ENCODE measurements at regions not wholly inside any gene's neighbourhood (a gene's known extent, or its start where the extent isn't known, plus 50 kb on each side); places are given as distances from the start of the nearest gene placed in this dataset.
"Not testable (repeated sequence)": the region's sequence is repeated elsewhere in the genome, so short reads cannot be mapped to it uniquely, and the experiment has no call there.

DNA sequence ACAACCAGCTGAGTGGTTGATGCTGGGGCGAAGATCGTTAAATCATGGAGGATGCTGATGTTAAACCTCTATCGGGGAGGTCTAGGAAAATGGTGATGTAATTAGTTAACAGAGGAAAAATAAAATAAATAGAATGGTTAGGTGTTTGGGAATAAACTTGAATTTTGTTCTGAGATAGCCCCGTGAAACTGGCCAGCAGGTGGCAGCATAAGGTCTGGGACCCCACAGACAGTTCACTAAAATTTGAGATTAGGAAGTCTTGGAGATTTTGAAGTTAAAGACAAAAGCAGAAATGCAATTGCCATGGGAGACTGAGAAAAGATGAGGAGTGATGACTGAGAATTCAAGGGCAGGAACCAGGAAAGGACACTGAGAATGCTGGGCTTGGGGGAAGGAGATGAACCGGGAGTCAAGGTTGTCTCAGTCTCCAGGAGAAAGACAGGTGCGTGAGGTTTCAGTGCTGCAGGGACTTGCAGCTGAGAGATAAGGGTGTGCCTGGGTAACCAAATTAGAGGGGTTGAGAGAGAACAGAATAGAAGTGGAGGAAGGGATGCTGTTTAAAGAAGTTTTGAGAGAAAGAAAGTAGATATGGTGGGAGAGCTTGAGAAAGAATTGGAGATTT lies 248.0 kb downstream of the ZNF92 start:
- DNase-seq (ENCODE audit: low read depth), result not testable (repeated sequence)

DNA sequence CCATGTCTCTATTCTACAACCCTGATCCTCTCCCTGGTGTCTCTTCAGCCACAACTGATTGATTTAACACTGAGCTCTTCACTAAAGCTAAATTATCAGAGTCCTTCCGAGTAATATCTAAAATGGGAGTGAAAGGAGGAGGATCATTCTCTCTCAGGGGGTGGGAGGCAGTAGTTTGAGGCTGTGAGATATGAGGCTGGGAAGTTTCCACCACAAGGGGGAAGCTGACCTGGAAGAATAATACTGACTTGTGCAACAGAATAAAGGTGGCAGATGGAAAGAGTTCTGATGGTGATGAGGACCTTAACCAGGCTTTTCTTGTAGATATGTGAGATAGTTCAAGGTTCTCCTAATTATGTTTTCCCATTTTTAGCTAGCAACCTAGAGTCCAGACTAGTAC lies 241.6 kb upstream of the VKORC1L1 start:
- not testable (repeated sequence) for DNase-seq (ENCODE audit: low read depth)

DNA sequence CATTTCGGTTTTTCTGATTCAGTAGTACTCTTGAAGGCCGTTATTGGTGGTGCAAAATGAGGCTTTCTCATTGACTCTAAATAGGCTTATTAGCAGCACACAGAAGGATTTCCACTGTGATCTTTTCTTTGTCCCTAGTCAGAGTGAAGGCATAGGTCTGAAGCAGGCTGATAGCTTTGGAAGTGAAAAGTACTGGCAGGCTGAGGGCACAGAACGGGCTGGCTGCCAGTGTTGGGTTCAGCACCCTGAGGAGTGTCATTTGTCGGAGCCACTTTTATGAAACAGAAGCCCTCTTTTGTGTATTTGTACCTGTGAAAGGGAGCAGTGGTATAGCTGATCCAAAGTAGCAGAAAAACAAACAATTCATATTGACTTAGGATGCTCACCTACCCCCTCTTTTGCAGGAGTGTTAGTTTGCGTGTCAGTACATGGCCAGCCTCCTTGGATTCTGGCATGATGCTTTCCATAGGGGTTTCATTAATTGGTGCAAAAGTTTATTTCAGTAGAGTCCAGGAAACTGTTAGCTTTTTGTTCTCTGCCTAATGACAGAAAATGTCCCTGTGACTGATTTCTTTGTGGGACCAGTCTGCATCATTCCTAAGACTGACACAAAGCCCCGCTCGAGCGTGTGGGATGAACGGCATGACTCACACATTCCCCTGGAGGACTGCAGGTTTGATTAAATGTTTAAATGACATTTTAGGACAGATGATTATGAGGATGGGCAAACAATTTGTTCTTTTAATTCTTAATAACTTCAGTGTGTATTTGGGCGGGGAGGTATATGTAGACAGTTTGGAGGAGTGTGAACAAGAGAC lies 239.1 kb upstream of the VKORC1L1 start:
- DNase-seq (ENCODE audit: low read depth), result not testable (repeated sequence)

DNA sequence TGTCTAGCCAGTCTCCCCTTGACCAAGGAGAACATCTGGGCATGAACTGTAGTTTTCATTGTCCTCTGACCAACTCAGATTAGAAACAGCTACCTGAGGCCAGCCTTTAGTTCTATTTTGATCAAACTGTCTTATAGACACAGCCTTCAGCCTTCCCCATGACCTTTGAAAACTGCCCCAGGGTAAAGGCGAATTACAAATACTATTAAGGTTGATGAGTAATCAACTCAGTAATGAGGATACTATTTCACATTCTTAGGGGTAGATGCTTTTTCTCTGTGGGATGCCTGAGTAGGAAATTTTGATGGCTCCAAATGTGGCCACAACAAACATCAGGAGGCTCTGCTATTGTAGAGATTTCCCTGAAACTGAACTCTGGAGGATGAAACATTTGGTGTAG lies 234.0 kb upstream of the VKORC1L1 start:
- DNase-seq (ENCODE audit: low read depth), result not testable (repeated sequence)

DNA sequence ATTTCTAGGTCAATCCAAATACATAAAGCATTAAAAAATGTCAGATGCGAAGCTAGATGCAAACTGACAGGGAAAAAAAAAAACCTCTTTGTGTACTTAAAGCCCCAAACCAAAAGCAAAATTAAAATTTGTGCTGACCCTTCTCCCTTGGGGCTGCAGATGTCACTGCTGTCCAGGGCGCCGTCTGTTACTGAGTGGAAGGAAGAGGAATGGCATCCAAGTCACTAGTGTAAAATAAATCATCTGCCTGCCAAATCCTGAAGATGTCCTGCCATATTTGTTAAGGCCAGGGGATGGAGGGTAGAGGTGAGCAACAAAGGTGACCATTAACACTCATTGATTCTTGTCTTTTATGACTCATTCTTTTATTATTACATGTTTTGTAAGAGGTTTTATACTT lies 233.2 kb upstream of the VKORC1L1 start:
- DNase-seq (ENCODE audit: low read depth), result not testable (repeated sequence)

DNA sequence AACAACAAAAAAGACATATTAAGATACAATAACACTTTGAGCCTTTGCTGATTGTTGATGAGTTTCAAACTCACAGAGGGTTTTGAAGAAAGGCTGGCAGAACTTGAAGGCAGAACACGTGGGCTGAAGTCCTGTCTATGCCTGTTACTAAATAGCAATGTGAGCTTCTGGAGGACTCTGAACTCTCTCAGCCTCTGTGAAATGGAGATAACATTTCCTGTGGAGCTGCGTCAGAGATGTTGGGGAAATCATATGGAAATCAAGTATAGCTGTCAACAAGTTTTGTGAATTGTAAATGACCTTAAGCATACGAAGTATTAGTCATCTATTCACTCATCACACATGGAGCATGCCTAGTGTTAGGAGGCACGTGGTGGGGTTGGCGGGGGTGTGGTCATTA lies 229.4 kb upstream of the VKORC1L1 start:
- DNase-seq (ENCODE audit: low read depth), result not testable (repeated sequence)

DNA sequence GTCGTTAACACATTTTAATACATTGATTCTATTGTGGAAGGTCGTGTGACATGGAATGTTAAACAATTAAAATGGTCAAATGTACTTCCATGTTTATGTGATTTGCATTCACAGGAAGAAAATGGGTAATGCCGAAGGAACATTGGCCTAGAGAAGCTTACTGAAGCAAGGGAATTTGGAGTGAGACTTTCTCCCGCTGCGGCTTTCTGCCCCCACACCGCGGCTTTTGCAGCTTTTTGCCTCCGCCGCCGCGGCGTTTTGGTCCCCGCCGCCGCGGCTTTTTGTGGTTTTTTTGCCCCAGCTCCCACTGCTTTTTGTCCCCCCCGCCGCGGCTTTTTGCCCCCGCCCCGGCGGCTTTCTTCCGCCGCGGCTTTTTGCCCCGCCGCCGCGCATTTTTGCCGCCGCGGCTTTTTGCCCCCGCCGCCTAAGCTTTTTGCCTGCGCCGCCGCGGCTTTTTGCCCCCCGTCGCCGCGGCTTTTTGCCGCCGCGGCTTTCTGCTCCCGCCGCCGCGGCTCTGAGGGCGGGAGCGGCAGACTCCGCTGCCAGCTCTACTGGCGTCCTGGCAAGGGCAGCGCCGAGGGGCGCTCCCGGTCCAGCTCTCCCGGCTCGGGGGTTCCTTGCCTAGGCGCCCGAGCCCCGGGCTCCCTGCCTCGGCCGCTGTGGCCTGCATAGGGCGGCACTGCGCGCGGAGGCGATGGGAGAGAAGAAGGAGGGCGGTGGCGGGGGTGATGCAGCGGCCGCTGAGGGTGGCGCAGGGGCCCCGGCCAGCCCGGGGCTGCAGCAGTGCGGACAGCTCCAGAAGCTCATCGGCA lies 225.5 kb upstream of the VKORC1L1 start:
- not testable (repeated sequence) for DNase-seq (ENCODE audit: low read depth)

DNA sequence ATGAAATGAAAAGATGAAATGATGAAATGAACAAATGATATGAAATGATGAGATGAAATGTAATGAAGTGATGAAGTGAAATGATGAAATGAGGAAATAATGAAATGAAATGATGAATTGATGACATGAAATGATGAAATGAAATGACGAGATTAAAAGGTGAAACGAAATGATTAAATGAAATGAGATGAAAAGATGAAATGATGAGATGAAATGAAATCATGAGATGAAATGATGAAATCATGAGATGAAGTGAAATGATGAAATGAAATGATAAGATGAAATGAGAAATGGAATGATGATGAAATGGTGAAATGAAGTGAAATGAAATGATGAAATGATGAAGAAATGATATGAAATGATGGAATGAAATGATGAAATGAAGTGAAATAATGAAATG lies 221.7 kb upstream of the VKORC1L1 start:
- not testable (repeated sequence) for DNase-seq (ENCODE audit: low read depth)

DNA sequence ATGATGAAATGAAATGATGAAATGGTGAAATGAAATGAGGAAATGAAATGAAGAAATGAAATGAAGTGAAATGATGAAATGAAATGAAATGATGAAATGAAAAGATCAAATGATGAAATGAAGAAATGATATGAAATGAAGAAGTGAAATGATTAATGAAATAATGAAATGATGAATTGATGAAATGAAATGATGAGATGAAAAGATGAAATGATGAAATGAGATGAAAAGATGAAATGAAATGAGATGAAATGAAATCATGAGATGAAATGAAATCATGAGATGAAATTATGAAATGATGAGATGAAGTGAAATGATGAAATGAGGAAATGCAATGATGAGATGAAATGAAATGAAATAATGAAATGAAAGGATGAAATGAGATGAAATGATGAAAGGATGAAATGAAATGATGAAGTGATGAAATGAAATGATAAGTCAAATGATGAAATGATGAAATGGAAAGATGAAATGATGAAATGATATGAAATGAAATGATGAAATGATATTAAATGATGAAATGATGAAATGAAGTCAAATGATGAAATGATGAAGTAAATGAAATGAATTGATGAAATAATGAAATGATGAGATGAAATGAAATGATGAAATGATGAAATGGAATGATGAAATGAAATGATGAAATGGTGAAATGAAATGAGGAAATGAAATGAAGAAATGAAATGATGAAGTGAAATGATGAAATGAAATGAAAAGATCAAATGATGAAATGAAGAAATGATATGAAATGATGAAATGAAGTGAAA lies 220.9 kb upstream of the VKORC1L1 start:
- not testable (repeated sequence) for DNase-seq (ENCODE audit: low read depth)

DNA sequence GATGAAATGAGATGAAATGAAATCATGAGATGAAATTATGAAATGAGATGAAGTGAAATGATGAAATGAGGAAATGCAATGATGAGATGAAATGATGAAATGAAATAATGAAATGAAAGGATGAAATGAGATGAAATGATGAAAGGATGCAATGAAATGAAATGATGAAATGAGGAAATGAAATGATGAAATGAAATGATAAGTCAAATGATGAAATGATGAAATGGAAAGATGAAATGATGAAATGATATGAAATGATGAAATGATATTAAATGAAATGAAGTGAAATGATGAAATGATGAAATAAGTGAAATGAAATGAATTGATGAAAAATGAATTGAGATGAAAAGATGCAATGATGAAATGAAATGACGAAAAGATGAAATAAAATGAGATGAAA lies 220.2 kb upstream of the VKORC1L1 start:
- DNase-seq (ENCODE audit: low read depth), result not testable (repeated sequence)

DNA sequence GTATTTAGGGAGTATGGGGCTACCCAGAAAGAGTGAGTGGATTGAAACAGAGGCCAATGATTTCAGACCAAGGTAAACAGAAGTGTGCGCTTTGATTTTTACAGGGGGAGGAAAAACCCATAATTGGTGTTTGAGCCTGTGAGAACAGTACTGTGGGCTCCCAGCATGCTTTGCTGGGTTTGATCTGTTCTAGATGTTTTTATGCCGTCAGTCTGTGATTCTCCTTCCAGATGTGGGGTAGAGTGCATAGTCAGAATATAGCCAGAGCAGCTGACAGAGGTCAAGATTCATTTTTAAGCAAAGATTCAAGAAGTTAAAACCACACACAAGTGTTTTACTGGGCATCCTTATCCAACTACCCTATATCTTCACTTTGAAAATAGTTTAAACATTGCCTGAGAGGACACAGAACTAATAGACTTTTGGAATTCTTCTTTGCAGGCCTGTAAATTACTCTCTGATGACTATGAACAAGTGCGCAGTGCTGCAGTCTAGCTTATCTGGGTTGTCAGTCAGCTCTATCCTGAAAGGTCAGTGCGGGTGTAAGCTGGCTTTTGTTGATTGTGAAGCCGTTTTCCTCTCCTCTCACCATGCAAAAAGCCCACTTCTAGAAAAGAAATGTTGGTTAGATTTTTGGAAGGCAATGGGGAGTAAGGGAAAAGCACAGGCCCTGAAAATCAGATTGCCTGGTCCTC lies 216.2 kb upstream of the VKORC1L1 start:
- DNase-seq (ENCODE audit: low read depth), result not testable (repeated sequence)

DNA sequence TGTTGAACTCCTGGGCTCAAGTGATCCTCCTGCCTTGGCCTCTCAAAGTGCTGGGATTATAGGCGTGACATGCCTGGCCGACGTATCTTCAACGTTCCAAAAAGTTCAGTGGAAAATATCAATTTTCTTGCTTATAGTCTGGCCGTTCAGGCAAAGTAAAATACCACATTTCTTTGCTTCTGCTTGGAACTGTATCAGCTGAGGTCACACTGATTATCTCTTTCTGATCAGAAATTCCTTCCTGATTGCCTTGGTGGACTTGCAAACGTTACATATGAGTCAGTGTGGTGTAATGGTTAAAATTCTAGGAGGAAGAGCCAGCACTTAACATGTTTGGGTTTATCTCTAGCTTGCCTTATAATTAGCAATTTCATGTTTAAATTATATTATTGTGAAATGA lies 189.5 kb upstream of the VKORC1L1 start:
- DNase-seq (ENCODE audit: low read depth), result not testable (repeated sequence)

DNA sequence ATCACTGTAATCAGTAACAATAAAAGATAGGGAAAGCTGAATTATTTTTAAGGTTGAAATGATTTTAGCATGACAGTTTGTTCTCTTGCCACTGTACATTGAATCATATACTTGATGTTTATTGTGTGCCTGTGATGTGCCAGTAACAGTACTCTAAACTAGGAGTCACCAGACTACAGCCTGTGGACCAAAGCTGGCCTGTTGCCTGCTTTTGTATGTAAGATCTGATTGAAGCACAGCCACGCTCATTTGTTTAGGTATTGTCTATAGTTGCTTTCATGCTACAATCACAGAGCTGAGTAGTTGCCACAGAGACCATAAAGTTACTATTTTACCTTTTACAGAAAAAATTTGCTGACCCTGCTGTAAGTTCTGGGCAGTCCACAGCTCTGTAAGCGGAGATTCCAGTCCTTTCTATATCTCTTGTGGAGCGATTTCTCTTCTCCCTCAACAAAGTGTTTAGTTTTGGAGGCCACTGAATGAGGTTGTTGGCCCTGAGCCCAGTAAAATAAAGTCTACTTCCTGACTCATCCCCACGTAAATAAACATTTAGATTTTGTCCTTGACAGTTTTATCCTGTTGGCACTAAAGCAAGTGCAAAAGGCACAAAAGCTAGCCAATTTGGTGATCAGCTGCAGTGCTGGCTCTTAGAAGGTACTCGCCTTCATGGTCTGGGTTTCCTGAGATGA lies 173.7 kb upstream of the VKORC1L1 start:
- DNase-seq (ENCODE audit: low read depth), result not testable (repeated sequence)

DNA sequence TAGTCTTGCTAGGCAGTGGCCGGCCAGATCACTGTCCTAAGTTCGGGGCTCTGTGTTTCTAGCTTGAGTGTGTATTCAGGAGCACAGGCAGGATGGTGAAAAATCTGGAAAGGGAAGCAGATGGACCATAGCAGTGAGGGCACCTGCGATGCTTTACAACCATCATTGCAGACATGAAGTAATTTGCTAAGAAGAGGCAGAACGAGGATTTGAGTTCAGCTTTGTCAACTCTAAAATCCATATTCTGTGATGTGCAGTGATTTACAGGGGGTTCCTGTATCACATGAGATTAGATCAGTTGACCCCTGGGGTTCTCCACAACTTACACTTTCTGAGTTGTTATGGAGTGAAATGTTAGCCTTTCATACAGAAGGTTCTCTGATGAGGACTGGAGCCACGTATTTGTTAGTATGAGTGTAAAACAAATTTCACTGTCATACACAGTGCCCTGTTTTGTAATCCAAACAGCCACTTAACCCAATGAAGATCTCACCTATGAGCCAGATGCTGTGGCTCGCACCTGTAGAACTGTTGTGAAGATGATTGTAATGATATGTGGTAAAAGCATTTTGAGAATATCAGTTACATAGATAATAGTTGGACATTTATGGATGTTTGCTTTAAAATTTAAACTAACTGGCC lies 173.0 kb upstream of the VKORC1L1 start:
- DNase-seq (ENCODE audit: low read depth), result not testable (repeated sequence)

DNA sequence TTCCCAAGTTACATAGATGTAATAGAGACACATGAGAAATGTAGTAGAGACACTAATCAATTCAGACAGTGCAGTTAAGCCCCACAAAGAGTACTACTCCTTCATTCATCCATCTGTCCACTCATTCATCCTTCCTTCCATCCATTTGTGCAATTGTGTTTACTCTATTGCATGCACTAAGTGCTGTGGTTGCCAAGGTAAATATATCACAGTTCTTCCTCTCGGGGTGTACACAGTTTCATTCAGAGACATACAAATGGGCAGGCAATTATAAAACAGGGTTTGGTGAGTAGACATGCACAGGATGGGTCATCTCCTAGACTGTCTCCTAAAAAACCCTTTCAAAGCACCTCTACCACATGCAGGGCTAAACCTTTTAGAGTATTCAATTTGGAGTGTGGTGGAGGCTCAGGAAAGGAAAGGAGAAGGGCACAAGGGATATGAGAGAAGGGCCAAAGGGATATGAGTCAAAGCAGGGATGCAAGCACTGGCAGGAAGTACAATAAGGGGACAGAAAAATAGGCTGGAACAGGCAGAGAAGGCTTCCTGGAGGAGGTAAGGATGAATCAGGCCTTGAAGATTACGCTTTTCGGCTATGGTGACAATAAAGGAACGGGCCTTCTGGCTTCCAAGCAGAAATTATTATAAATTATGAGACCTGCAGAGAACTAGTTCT lies 153.6 kb upstream of the VKORC1L1 start:
- not testable (repeated sequence) for DNase-seq (ENCODE audit: low read depth)

DNA sequence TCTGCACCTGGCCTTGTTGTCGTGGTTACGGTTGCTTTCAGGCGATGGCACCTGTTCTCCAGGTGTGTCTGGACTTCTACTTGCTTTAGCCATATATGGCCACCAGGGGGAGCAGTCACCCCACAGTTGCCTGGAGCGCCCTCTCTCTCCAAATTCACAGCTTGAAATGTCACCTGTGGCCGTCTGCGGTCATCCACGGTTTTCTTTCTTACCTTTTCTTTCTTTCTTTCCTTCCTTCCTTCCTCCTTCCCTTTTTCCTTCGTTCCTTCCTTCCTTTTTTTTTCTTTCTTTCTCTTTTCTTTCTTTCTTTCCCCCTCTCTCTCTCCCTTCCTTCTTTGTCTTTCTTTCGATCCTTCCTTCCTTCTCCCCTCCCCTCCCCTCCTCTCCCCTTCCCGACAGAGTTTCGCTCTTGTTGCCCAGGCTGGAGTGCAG lies 150.5 kb upstream of the VKORC1L1 start:
- peak; percentile 2 for DNase-seq (ENCODE audit: low read depth)

DNA sequence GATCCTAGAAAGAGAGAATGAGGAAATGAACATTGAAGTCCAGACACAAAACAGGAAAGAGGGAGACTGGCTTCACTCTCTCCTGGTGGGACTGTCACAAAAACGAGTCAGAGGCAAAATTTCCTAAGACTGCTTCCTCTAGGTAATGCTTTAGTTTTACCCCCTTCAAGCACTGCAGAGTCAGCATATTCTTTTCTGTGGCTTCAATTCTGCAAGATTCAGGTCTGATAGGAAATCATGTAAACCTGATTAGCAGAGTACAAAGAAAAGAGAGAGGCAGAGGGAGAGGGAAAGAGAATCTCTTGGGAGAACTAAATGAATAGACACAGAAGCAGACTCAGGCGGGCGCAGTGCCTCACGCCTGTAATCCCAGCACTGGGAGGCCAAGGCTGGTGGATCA lies 145.7 kb upstream of the VKORC1L1 start:
- not testable (repeated sequence) for DNase-seq (ENCODE audit: low read depth)

DNA sequence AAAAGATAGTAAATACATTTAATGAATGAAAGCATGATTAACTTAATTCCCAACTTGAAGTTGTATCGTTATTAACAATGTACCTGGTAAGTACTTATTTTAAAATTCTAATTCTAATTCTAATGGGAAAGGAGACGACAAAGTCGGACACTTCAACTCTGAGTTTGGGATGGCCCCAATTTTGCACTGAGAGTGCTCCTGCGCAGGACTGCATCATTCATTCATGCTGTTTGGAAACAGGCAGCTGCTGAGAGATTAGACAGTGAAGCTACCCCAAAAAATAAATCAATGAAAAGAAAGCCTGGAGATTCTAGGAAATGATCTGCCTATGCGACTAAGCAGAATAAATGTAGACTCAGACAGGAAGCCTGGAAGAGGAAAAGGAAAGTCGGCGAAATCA lies 141.7 kb upstream of the VKORC1L1 start:
- DNase-seq (ENCODE audit: low read depth), result no peak

DNA sequence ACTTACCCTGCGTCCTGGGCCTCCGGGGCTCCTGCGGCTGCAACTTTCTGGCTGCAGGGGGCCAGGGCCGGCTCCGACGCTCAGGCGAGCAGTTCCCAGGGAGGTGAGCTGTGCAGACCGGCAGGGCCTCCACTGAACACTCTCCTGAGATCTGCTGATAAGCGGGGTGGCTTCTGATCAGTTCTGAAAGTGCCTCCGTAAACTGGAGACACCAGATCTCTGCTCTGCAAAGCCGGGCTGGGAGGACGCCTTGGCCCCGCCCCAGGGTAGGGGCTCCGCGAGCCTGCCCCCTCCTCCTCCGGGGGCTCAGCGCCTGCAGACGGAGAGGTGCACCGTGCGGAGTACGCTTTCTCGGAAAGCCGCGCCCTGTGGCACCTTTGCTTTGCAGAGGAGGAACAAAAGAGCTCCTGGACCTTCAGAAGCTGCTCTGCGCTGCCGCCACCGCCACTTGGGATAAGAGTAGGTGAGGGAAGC lies 141.3 kb upstream of the VKORC1L1 start:
- DNase-seq (ENCODE audit: low read depth), result no peak

Measured in stromal cell of bone marrow (primary cell).